ENCODE measurements at regions not wholly inside any gene's neighbourhood (a gene's known extent, or its start where the extent isn't known, plus 50 kb on each side); places are given as distances from the start of the nearest gene placed in this dataset.

DNA sequence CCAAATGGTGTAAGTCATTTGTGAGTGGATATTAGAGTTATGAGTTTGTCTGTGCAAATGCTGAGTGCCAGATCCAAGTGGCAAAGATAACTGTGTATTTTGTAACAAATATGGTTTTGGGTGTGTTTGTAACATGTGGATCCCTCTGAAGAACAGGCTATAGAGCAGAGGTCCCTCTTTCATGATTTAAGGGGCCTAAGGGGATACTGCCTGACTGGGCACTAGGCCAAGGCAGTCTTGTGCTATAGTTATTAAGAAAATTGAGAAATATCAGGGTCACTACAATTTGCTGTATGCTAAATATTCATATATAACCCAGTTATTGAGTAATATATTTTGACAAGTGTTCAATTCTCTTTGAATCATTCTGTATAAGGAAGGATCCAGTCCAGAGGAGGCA is 555.6 kb upstream of the RGMA start:
- no peak for DNase-seq (ENCODE audit: low read depth)

DNA sequence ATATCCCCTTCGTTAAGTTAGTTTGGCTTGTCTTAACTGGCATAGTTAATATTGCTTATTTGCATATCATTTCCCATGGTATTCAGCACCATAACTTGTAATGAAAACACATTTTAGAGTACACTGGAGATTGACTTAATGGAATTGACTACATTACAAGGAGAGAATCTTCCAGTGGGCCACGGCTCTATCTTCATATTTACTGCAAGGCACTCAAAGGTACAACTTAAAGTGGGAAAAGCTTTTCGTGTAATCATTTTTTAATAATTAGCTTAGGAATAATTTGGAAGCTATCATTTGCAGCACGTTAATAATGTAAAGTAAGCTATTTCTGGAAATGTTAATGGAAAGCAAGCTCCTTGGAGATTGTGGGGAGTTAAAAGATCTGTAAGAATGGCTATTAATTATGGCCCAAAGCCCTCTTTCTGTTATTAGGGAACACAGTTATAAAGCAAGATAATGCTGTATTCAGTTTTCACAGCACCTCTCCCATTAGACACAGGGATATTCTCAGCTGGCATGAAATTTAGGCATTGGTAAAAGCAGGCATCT is 551.5 kb upstream of the RGMA start:
- DNase-seq (ENCODE audit: low read depth) = no peak

DNA sequence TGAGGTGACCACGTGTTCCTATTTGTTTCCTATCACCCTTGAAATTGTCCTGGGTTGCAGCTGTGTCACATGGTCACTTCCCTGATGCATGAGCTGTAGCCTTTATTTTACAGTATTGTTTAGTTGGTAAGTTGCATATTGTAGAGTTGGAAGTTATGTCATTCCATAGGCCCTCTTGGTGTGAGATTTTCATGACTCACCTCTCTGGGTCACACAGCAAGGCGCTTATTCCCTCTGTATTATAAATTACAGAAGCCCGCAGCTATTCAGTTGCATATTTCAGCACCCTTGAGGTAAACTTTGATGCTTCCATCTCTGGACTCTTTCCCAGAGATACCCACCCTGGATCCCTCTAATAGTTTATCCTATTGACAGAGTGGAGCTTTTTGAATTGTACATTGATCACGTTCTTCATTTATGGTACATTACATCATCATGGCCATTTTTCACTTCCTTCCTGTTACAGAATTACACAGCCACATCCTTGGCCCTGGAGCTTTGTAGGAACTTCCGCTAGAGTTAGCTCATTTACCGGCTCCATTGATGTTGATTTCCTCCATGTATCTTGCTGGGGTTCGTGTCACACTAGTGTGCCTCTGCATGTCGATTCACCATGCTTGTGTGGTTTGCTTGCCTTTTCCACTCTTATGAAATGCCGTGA is 543.1 kb upstream of the RGMA start:
- DNase-seq (ENCODE audit: low read depth) = no peak

DNA sequence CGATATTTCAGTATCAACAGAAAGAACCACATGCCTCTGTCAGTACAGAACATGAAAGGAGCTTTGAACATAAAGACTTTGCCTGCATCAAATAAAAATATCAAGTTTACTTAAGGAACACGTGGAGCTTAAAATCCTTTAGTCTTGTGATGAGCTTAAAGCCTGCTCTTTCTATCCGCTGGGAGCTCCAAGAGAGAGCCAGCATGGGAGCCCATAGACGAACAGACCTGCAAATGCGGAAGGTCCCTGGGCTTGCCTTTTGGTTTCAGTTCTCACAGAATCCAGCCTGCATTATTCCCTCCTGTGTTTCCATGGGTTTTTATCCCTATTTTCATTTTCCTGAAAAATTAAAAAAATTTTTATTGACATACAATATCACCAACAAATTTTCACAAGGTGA is 530.6 kb upstream of the RGMA start:
- DNase-seq (ENCODE audit: low read depth) = no peak

DNA sequence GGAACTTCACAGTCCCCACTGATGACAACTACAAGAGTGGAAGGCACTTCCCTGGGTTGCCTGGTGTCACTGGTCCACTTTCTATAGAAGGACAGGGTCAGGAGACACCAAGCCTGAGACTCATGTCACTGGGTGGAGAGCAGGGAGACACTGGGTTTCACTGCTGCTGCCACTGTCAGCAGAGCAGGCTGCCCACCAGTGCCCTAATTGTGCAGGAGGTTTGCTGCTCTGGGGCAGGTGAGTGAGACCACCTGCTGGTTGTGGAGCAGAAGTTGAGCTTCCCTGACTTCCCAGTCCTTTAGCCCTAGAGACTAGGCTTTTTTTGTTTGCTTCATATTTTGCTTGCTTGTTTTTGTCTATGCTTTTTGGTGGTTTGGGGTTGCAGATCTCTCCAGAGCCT is 528.4 kb upstream of the RGMA start:
- DNase-seq (ENCODE audit: low read depth) = no peak

GRCh38 chr15:93614386-93615104 is 525.5 kb upstream of the RGMA start:
- DNase-seq (ENCODE audit: low read depth) = no peak

DNA sequence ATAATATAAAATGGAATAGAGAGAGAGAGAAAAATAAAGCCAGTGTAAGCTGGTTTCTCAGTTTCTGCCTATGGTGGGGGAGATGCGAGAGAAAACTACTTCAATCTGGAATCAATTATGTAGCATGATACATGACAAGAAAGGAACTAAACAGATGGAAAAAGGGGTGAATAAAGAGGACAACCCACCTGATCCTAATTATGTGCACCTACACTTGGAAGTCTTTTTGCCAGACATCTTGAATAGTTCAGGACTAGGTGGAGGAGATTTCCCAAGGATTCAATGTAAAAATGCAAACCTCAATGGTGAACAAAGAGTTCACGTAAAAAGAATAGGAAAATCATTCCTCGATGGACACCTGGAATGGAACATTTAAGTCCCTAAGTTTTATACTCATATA is 524.4 kb upstream of the RGMA start:
- DNase-seq (ENCODE audit: low read depth) = no peak

- DNase-seq (ENCODE audit: low read depth) = no peak
Measured at GRCh38 chr15:93612953-93613352, 523.9 kb upstream of the RGMA start.

DNA sequence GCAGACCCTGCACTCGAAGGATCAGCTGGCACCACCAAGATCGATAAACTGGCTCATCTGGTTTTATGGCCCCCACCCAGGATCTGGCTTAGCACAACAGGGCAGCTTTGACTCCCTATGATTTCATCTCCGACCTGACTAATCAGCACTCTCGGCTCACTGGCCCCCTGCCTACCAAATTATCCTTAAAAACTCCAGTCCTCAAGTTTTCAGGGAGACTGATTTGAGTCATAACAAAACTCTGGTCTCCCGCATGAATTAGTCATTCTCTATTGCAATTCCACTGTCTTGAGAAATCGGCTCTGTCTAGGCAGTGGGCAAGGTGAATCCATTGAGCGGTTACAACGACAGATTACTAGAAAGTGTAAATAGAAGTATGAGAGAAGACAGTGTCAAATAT is 521.9 kb upstream of the RGMA start:
- DNase-seq (ENCODE audit: low read depth) = no peak

DNA sequence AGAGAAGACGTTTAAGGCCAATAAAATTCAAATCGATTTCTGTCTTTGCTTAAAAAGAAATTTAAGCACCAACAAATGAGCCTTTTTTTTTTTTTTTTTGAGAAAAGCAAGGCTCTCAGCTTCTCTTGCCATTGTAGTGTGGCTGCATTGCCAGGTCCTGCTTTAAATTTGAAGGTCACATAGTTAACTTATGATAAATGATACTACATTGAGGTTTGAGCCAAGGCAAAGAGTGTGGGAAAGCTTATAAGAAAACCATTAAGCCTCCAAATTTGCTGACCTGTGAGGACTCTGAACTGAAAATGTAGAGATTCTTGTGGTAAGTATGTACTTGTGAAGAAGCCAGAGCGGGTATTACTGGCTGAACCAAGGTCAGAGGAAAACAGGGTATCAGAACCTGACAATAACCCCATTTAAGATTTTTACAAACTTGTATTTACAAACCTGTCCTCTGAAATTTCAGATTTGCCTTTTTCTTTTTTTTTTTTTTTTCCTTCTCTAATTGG is 519.7 kb upstream of the RGMA start:
- no peak for DNase-seq (ENCODE audit: low read depth)

GRCh38 chr15:93603550-93603949 is 514.5 kb upstream of the RGMA start:
- no peak for DNase-seq (ENCODE audit: low read depth)

GRCh38 chr15:93587059-93587521 is 498.1 kb upstream of the RGMA start:
- DNase-seq (ENCODE audit: low read depth) = no peak

- no peak for DNase-seq (ENCODE audit: low read depth)
Measured at GRCh38 chr15:93585012-93585411, 496.0 kb upstream of the RGMA start.

- DNase-seq (ENCODE audit: low read depth) = no peak
Measured at GRCh38 chr15:93583968-93584367, 495.0 kb upstream of the RGMA start.

- DNase-seq (ENCODE audit: low read depth) = no peak
Measured at GRCh38 chr15:93583552-93583951, 494.5 kb upstream of the RGMA start.

GRCh38 chr15:93570527-93570926 is 481.5 kb upstream of the RGMA start:
- DNase-seq (ENCODE audit: low read depth) = no peak

GRCh38 chr15:93566762-93567161 is 477.8 kb upstream of the RGMA start:
- no peak for DNase-seq (ENCODE audit: low read depth)

GRCh38 chr15:93565201-93565600 is 476.2 kb upstream of the RGMA start:
- no peak for DNase-seq (ENCODE audit: low read depth)

DNA sequence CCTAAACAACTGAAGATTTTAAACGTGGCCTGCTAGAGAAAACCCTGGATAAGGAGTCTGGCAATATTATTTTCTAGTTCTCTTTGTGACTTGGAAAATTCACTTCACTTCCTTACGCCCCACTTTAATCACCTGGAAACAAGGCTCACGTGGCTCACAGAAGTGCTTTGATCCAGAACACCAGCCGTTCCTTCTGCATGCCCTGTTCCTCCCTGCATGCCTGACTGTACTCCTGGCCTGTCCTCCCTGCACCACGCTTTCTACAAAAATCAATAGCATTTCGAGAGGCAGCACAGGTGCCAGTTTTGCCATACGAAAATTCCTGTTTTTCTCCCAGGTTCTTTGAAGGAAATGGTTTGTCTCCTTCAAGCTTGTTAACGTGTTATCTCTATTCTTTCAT is 474.2 kb upstream of the RGMA start:
- no peak for DNase-seq (ENCODE audit: low read depth)

GRCh38 chr15:93562395-93563123 is 473.5 kb upstream of the RGMA start:
- no peak for DNase-seq (ENCODE audit: low read depth)

DNA sequence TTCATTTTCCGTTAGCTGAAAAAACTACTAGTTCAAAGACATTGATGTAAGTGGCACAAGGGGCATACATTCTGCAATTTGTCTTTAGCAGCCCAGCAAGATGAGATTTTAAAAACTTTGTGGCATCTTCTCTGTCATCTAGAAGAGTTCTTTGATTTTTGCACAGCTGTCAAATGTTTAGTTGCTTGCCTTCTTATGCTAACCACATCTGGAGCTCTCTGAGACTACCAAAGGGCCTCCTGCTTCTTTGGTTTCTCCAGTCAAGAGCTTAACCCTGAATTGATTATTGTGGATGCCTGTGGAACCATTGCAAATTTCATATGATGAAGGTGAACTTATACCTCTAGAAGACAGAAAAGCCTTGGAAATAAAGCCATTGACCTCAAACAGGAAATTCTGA is 468.7 kb upstream of the RGMA start:
- no peak for DNase-seq (ENCODE audit: low read depth)

DNA sequence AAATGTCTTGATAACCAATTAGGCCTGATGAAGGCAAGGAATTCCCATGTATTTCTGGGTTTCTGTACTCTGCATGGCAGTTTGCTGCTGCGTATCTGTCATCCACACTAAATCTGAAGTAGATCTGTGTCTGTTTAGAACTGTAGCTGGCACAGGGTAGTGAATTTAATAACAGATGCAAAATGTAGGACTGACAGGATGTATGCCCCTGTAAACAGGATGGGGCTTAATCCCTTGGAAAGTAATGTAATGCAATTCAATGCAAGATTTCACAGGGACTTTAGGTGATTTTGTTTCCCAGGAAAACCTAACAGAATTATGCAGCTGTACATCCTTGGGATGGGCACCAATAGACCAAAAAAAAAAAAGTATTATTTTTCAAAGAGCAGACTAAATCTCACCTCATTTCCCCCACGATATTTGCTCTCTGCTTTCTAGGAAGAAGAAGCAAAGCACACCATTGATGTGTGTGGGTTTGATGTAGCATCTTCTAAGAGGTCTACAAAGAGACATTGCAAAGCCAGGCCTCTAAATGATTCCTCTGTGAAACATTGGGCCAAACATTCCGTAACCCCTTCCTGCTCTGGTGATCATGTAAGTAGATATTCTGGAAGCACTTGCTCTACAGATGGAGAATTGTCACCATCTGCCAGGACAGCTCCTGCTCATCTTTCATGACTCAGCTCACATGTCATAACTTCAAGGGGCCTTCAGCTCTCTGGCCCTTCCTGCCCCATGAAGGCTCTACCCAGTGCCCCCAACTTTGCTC is 464.3 kb upstream of the RGMA start:
- no peak for DNase-seq (ENCODE audit: low read depth)

All from EH (cell line).